Testis (tissue), 2 donors: ENCODE measurements at regions not wholly inside any gene's neighbourhood (a gene's known extent, or its start where the extent isn't known, plus 50 kb on each side); places are given as distances from the start of the nearest gene placed in this dataset.

Experiments
- POLR2A ChIP-seq: fragments of 450-650 bp; IDR thresholded peaks from one replicate; pipeline ENCODE4 v1.6.1; 2017; ENCODE audit warnings: antibody characterized with exemption, mild to moderate bottlenecking, moderate library complexity
- TF ChIP-seq, protein P1 (sequence below), 3 experiments: fragments of 450-650 bp in 2 of 3; fragments of 200-600 bp in 1 of 3; sonication (generic) in 1 of 3; IDR thresholded peaks; one replicate each; pipeline ENCODE4 v1.5.1; 2016 to 2019; ENCODE audit warnings: antibody characterized with exemption in 3 of 3, mild to moderate bottlenecking in 2 of 3, moderate library complexity in 1 of 3

DNA sequence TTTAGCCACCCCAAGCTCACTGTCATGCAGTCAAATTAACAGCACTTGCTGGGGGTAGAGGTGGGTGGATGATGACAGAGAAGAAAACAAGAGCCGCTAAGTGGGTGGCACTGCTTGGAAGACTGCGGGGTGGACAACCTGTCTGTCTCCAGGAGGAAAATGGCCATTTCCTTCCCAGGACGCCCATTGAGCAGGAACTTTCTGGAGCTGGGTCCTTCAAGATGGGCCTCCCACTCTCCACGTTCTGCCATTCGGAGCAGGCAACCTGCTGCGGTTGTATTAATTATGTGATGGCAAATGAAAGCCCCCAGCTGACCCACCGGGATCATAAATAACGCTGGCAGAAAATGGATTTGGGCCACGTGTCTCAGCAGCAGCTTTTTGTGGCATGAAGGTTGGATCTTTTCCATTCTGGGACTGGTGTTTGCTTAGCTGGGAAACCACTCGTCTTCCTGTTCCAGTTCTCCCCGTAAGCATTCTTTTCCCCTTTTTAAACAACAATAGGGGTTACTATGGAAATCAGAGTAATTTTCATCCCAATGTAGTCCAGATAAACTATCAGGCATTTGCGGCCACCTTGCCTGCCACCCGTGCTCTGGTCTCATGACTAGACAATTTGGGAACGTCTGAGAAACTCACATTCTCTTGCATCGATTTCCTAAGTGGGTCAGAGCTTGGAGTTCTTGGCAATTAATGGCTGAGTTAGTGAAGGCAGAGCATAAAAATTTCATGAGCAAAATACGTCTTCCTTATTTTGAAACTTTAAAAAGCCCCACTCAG is 215.5 kb downstream of the ANKRD60 start:
- TF ChIP-seq, protein P1, sequence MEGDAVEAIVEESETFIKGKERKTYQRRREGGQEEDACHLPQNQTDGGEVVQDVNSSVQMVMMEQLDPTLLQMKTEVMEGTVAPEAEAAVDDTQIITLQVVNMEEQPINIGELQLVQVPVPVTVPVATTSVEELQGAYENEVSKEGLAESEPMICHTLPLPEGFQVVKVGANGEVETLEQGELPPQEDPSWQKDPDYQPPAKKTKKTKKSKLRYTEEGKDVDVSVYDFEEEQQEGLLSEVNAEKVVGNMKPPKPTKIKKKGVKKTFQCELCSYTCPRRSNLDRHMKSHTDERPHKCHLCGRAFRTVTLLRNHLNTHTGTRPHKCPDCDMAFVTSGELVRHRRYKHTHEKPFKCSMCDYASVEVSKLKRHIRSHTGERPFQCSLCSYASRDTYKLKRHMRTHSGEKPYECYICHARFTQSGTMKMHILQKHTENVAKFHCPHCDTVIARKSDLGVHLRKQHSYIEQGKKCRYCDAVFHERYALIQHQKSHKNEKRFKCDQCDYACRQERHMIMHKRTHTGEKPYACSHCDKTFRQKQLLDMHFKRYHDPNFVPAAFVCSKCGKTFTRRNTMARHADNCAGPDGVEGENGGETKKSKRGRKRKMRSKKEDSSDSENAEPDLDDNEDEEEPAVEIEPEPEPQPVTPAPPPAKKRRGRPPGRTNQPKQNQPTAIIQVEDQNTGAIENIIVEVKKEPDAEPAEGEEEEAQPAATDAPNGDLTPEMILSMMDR (IDR thresholded peaks at IDR 0.05): no peak
- no peak for TF ChIP-seq POLR2A
